HCT116 (cell line): ENCODE measurements at regions not wholly inside any gene's neighbourhood (a gene's known extent, or its start where the extent isn't known, plus 50 kb on each side); places are given as distances from the start of the nearest gene placed in this dataset.
"Not testable (repeated sequence)": the region's sequence is repeated elsewhere in the genome, so short reads cannot be mapped to it uniquely, and the experiment has no call there.

Experiments
- ATAC-seq: fragments of 200-7000 bp; cut with Tn5 transposase; 2 replicates; pipeline ENCODE4 v1.9.1; 2020; ENCODE audit warnings: mild to moderate bottlenecking, moderate library complexity
- BruUV-seq: library from RNA; stranded (reverse); fragments of 400-500 nt; replicated peaks from 2 replicates; lab custom pipeline; 2021; lab: Mats Ljungman, UMichigan
- CTCF ChIA-PET: fragments of 300-600 bp; sonication (Branson Sonifier 250); formaldehyde crosslinking; loops from one replicate; lab custom pipeline; 2021; ENCODE audit warnings: antibody characterized with exemption; lab: Charles Lee
- POLR2A ChIA-PET: fragments of 300-600, 350-600 bp; sonication (Branson Sonifier 250); formaldehyde crosslinking; loops from one replicate; lab custom pipeline; 2021; ENCODE audit warnings: antibody characterized with exemption; lab: Charles Lee
- RAD21 ChIA-PET, 2 experiments: fragments of 300-600 bp; sonication (Branson Sonifier 250); formaldehyde crosslinking; loops; one replicate each; lab custom pipeline; 2023; ENCODE audit warnings: low total read pairs in 2 of 2; ENCODE audit not compliant: uncharacterized antibody in 2 of 2, unreplicated experiment in 2 of 2, low non-redundant PET in 1 of 2; lab: Charles Lee
- DNase-seq: peaks from one replicate; pipeline ENCODE4 v3.0.0-alpha.2; 2010; ENCODE audit warnings: low read depth, low spot score
- H2AFZ ChIP-seq: fragments of 200-600 bp; shearing (Covaris generic), sonication (generic); 2 replicates; pipeline ENCODE4 v1.6.1; 2017; ENCODE audit warnings: low read depth, mixed run types, mixed read lengths, antibody characterized with exemption, low read length; ENCODE audit not compliant: poor library complexity, severe bottlenecking
- H3K27ac ChIP-seq: 2 replicates; pipeline ENCODE4 v1.5.1; 2012; ENCODE audit warnings: low read depth, low read length
- H3K27me3 ChIP-seq: fragments of 200-600 bp; sonication (generic); 2 replicates; pipeline ENCODE4 v1.6.1; 2016; ENCODE audit warnings: mixed run types, low read length, mixed read lengths; ENCODE audit not compliant: insufficient read depth
- H3K36me3 ChIP-seq, 2 experiments: fragments of 200-500 bp in 1 of 2; fragments of 200-600 bp in 1 of 2; sonication (Bioruptor generic) in 1 of 2; sonication (generic) in 1 of 2; 2 replicates each; pipeline versions ENCODE4 v1.5.1 to v1.6.1; 2014 to 2016; ENCODE audit warnings: low read length in 2 of 2, inconsistent platforms in 1 of 2, mixed read lengths in 1 of 2, mixed run types in 1 of 2; ENCODE audit not compliant: insufficient read depth in 2 of 2, control insufficient read depth in 1 of 2
- H3K4me1 ChIP-seq, 2 experiments: fragments of 200-600 bp in 1 of 2; sonication (generic) in 1 of 2; 2 replicates each; pipeline versions ENCODE4 v1.5.1 to v1.6.1; 2012 to 2017; ENCODE audit warnings: low read length in 2 of 2, inconsistent platforms in 1 of 2, mild to moderate bottlenecking in 1 of 2, mixed read lengths in 1 of 2, mixed run types in 1 of 2, moderate library complexity in 1 of 2; ENCODE audit not compliant: insufficient read depth in 2 of 2, control insufficient read depth in 1 of 2
- H3K4me2 ChIP-seq: fragments of 200-600 bp; sonication (generic); 2 replicates; pipeline ENCODE4 v1.6.1; 2017; ENCODE audit warnings: mixed run types, low read length, mixed read lengths
- H3K4me3 ChIP-seq, 2 experiments: fragments of 200-600 bp in 1 of 2; sonication (generic) in 1 of 2; replicated peaks in 1 of 2; 2 replicates each; pipeline ENCODE4 v1.5.1; 2011 to 2016; ENCODE audit warnings: low read length in 2 of 2, control low read depth in 1 of 2, low read depth in 1 of 2, mild to moderate bottlenecking in 1 of 2, mixed read lengths in 1 of 2, mixed run types in 1 of 2
- H3K79me2 ChIP-seq: fragments of 200-600 bp; sonication (generic); 2 replicates; pipeline ENCODE4 v1.6.1; 2017; ENCODE audit warnings: mild to moderate bottlenecking, mixed run types, low read length, moderate library complexity, mixed read lengths; ENCODE audit not compliant: insufficient read depth
- H3K9ac ChIP-seq: fragments of 200-600 bp; sonication (generic); 2 replicates; pipeline ENCODE4 v1.6.1; 2016; ENCODE audit warnings: low read length, mixed read lengths
- H3K9me2 ChIP-seq: fragments of 200-600 bp; sonication (generic), shearing (Covaris generic); 2 replicates; pipeline ENCODE4 v1.6.1; 2017; ENCODE audit warnings: mixed run types, mild to moderate bottlenecking, moderate library complexity; ENCODE audit not compliant: insufficient read depth
- H3K9me3 ChIP-seq, 2 experiments: fragments of 200-500 bp in 1 of 2; fragments of 200-600 bp in 1 of 2; sonication (Bioruptor generic) in 1 of 2; sonication (generic) in 1 of 2; 2 replicates each; pipeline ENCODE4 v1.6.1; 2014 to 2017; ENCODE audit warnings: low read length in 2 of 2, mixed read lengths in 2 of 2, inconsistent platforms in 1 of 2, low read depth in 1 of 2, mild to moderate bottlenecking in 1 of 2, mixed run types in 1 of 2, moderate library complexity in 1 of 2; ENCODE audit not compliant: control insufficient read depth in 1 of 2, insufficient read depth in 1 of 2
- H4K20me1 ChIP-seq: fragments of 200-600 bp; sonication (generic), shearing (Covaris generic); 2 replicates; pipeline ENCODE4 v1.6.1; 2017; ENCODE audit warnings: mixed run types, mild to moderate bottlenecking, moderate library complexity; ENCODE audit not compliant: insufficient read depth
- ATF3 ChIP-seq: IDR thresholded peaks from 2 replicates; pipeline ENCODE4 v1.6.1; 2012
- CEBPB ChIP-seq: IDR thresholded peaks from 2 replicates; pipeline ENCODE4 v1.6.1; 2012; ENCODE audit warnings: low read depth
- POLR2AphosphoS5 ChIP-seq: IDR thresholded peaks from 2 replicates; pipeline ENCODE4 v1.6.1; 2011; ENCODE audit warnings: mild to moderate bottlenecking, low read depth, low read length, moderate library complexity
- RAD21 ChIP-seq: IDR thresholded peaks from 2 replicates; pipeline ENCODE4 v1.6.1; 2012; ENCODE audit warnings: low read depth, mild to moderate bottlenecking
- SRF ChIP-seq: IDR thresholded peaks from 2 replicates; pipeline ENCODE4 v1.6.1; 2012; ENCODE audit warnings: low read depth
- intact Hi-C: fragments of 100-400 bp; cut with micrococcal nuclease; formaldehyde crosslinking; loops from 2 replicates; pipeline ENCODE4 v1.10.0; 2022

DNA sequence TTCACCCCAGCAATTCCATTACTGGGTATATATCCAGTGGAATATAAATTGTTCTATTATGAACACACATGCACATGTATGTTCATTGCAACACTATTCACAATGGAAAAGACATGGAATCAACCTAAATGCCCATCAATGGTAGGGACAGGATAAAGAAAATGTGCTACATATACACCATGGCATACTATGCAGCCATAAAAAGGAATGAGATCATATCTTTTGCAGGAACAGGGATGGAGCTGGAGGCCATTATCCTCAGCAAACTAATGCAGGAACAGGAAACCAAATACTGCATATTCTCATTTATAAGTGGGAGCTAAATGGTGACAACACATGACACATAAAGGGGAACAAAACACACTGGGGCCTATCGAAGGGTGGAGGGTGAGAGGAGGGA lies 112.6 kb upstream of the IVNS1ABP start:
- H3K79me2 ChIP-seq, BruUV-seq, POLR2A ChIA-PET, H3K36me3 ChIP-seq, H3K9ac ChIP-seq, H3K9me2 ChIP-seq, CTCF ChIA-PET, ATAC-seq, H3K4me2 ChIP-seq, H3K27me3 ChIP-seq, intact Hi-C loops, H4K20me1 ChIP-seq, H3K27ac ChIP-seq, DNase-seq, H3K4me3 ChIP-seq, RAD21 ChIA-PET, H3K4me1 ChIP-seq, H2AFZ ChIP-seq, H3K9me3 ChIP-seq: not testable (repeated sequence)

DNA sequence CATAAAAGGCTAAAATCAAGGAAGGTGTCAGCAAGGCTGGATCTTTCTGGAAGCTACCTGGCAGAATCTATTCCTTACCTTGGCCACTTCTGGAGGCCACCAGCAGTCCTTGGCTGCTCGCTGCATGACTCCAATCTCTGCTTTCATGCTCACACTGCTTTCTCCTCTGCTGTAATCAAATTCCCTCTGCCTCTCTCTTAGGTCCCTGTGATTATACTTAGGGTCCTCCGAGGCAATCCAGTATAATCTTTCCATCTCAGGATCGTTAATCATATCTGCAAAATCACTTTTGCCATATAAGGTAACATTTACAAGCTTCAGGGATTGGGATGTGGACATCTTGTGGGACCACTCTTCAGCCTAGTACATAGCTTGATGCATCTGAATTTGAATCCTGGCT lies 110.7 kb upstream of the IVNS1ABP start:
- RAD21 ChIA-PET = no interaction called here

More for the DNA sequence above, 110.7 kb upstream of the IVNS1ABP start:
- Histone ChIP-seq H2AFZ (no peak overlapping the region), H3K27ac (no peak overlapping the region), H3K9me3 (no peaks in the 10 kb centered on the region), H3K79me2 (no peaks in the 10 kb centered on the region), H4K20me1 (no peaks in the 10 kb centered on the region), H3K9me2 (no peaks in the 10 kb centered on the region), H3K4me1 (no peaks in the 10 kb centered on the region), H3K4me3 (no peak overlapping the region), H3K27me3 (no peaks in the 10 kb centered on the region), H3K4me2 (no peak overlapping the region), H3K36me3 (no peaks in the 10 kb centered on the region), H3K9ac (no peak overlapping the region)
- TF ChIP-seq CEBPB (no peak), POLR2AphosphoS5 (no peak), SRF (no peak), RAD21 (no peak), ATF3 (no peak)
- BruUV-seq = no TSS peak
- ATAC-seq (no peak), DNase-seq (no peak)
- ChIA-PET POLR2A (no interaction called here), CTCF (no interaction called here)
- intact Hi-C loops = no loop called here
